Natural killer cell (primary cell): ENCODE measurements at regions not wholly inside any gene's neighbourhood (a gene's known extent, or its start where the extent isn't known, plus 50 kb on each side); places are given as distances from the start of the nearest gene placed in this dataset.

Experiments
- ATAC-seq, 3 donors: fragments of 150-1000 bp in 2 of 3; fragments of 200-7000 bp in 1 of 3; cut with Tn5 transposase; 1 replicate in 1 of 3; 2 replicates in 2 of 3; pipeline ENCODE4 v1.10.0; 2021; ENCODE audit warnings: mild to moderate bottlenecking in 2 of 3, moderate library complexity in 2 of 3
- DNase-seq, 2 donors: peaks; one replicate each; pipeline versions ENCODE4 v3.0.0 to v3.0.0-alpha.2; 2013 to 2021; ENCODE audit warnings: mixed read lengths in 1 of 2
- H3K27ac ChIP-seq: one replicate; pipeline ENCODE4 v1.5.1; 2013; ENCODE audit warnings: mild to moderate bottlenecking, low read length
- H3K27me3 ChIP-seq: one replicate; pipeline ENCODE4 v1.6.1; 2013; ENCODE audit warnings: low read length; ENCODE audit not compliant: control insufficient read depth, insufficient read depth
- H3K36me3 ChIP-seq: one replicate; pipeline ENCODE4 v1.6.1; 2013; ENCODE audit warnings: low read length; ENCODE audit not compliant: control insufficient read depth, insufficient read depth
- H3K4me1 ChIP-seq: one replicate; pipeline ENCODE4 v1.6.1; 2013; ENCODE audit warnings: low read length; ENCODE audit not compliant: control insufficient read depth, insufficient read depth
- H3K4me3 ChIP-seq: one replicate; pipeline ENCODE4 v1.5.1; 2013; ENCODE audit warnings: low read length
- H3K9me3 ChIP-seq: one replicate; pipeline ENCODE4 v1.6.1; 2013; ENCODE audit warnings: low read length; ENCODE audit not compliant: control insufficient read depth, insufficient read depth
- H3K27ac Mint-ChIP-seq, 2 donors: one replicate each; pipeline ENCODE4 v1.8.0; 2022; ENCODE audit warnings: mild to moderate bottlenecking in 2 of 2, mixed read lengths in 2 of 2, moderate library complexity in 1 of 2
- H3K27me3 Mint-ChIP-seq, 2 donors: one replicate each; pipeline ENCODE4 v1.8.0; 2022; ENCODE audit warnings: low read depth in 2 of 2, mixed read lengths in 2 of 2
- H3K36me3 Mint-ChIP-seq: one replicate; pipeline ENCODE4 v1.8.0; 2022; ENCODE audit warnings: mixed read lengths
- H3K4me1 Mint-ChIP-seq, 2 donors: one replicate each; pipeline ENCODE4 v1.8.0; 2022; ENCODE audit warnings: mixed read lengths in 2 of 2
- H3K4me3 Mint-ChIP-seq: one replicate; pipeline ENCODE4 v1.8.0; 2022; ENCODE audit warnings: mild to moderate bottlenecking, moderate library complexity, mixed read lengths
- H3K9me3 Mint-ChIP-seq, 2 donors: one replicate each; pipeline ENCODE4 v1.8.0; 2022; ENCODE audit warnings: mixed read lengths in 2 of 2
- WGBS: methylation state at CpG from one replicate; pipeline ENCODE4 v1.1.7; 2013; ENCODE audit warnings: missing lambda C conversion rate; ENCODE audit not compliant: insufficient coverage; 5-methylcytosine and 5-hydroxymethylcytosine counted together
- intact Hi-C: fragments of 100-400 bp; cut with micrococcal nuclease; formaldehyde crosslinking; loops from one replicate; pipeline ENCODE4 v1.14.2; 2022
- TF ChIP-seq, protein P1 (sequence below): fragments of 200-600 bp; IDR thresholded peaks from one replicate; pipeline ENCODE4 v1.8.0; 2022; ENCODE audit warnings: antibody characterized with exemption

- no peak overlapping the region for H3K4me3 Mint-ChIP-seq
- DNase-seq: no peak
- Histone ChIP-seq H3K4me1 (no peaks in the 10 kb centered on the region), H3K27me3 (no peaks in the 10 kb centered on the region), H3K36me3 (no peaks in the 10 kb centered on the region), H3K9me3 (no peaks in the 10 kb centered on the region), H3K4me3 (no peak overlapping the region), H3K27ac (no peak overlapping the region)
- H3K27me3 Mint-ChIP-seq: no peaks in the 10 kb centered on the region
- WGBS: 57% methylated on average over 1 of the region's 1 CpG
- no peaks in the 10 kb centered on the region for H3K4me1 Mint-ChIP-seq
- TF ChIP-seq, protein P1, sequence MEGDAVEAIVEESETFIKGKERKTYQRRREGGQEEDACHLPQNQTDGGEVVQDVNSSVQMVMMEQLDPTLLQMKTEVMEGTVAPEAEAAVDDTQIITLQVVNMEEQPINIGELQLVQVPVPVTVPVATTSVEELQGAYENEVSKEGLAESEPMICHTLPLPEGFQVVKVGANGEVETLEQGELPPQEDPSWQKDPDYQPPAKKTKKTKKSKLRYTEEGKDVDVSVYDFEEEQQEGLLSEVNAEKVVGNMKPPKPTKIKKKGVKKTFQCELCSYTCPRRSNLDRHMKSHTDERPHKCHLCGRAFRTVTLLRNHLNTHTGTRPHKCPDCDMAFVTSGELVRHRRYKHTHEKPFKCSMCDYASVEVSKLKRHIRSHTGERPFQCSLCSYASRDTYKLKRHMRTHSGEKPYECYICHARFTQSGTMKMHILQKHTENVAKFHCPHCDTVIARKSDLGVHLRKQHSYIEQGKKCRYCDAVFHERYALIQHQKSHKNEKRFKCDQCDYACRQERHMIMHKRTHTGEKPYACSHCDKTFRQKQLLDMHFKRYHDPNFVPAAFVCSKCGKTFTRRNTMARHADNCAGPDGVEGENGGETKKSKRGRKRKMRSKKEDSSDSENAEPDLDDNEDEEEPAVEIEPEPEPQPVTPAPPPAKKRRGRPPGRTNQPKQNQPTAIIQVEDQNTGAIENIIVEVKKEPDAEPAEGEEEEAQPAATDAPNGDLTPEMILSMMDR: no peak
- no peak for ATAC-seq
- peaks cover 9% of the 10 kb centered on the region for H3K36me3 Mint-ChIP-seq
- H3K27ac Mint-ChIP-seq: no peak overlapping the region
- intact Hi-C loops: no loop called here
- H3K9me3 Mint-ChIP-seq: peaks cover 5 to 7% of the 10 kb centered on the region in 2 donors
Measured at GRCh38 chr6:22657352-22657980, 88.1 kb downstream of the HDGFL1 start.

- no peaks in the 10 kb centered on the region for H3K27me3 Mint-ChIP-seq
- H3K4me1 ChIP-seq: no peaks in the 10 kb centered on the region
- ATAC-seq (no peak), DNase-seq (no peak)
- H3K4me3 Mint-ChIP-seq: no peak overlapping the region
- H3K27me3 ChIP-seq: no peaks in the 10 kb centered on the region
- no peak overlapping the region for H3K4me3 ChIP-seq
- 85% methylated on average over 2 of the region's 2 CpGs for WGBS
- H3K9me3 Mint-ChIP-seq: peaks cover 10 to 13% of the 10 kb centered on the region in 2 donors
- H3K4me1 Mint-ChIP-seq: no peaks in the 10 kb centered on the region
- intact Hi-C loops: no loop called here
- no peaks in the 10 kb centered on the region for H3K36me3 ChIP-seq
- TF ChIP-seq, protein P1: no peak
- no peak overlapping the region for H3K27ac ChIP-seq
- peaks cover 9% of the 10 kb centered on the region for H3K36me3 Mint-ChIP-seq
- H3K9me3 ChIP-seq: no peaks in the 10 kb centered on the region
- no peak overlapping the region for H3K27ac Mint-ChIP-seq
Measured at GRCh38 chr6:22658183-22658582, 88.8 kb downstream of the HDGFL1 start.

GRCh38 chr6:22658934-22659333, 89.6 kb downstream of the HDGFL1 start:
- Histone ChIP-seq H3K4me1 (no peaks in the 10 kb centered on the region), H3K9me3 (no peaks in the 10 kb centered on the region), H3K36me3 (no peaks in the 10 kb centered on the region), H3K27ac (no peak overlapping the region), H3K4me3 (no peak overlapping the region), H3K27me3 (no peaks in the 10 kb centered on the region)
- Mint-ChIP-seq H3K36me3 (peaks cover 9% of the 10 kb centered on the region), H3K4me3 (no peak overlapping the region), H3K9me3 (peaks cover 10 to 13% of the 10 kb centered on the region in 2 donors), H3K27ac (no peak overlapping the region), H3K4me1 (no peaks in the 10 kb centered on the region), H3K27me3 (no peaks in the 10 kb centered on the region)
- ATAC-seq (no peak), DNase-seq (no peak)
- TF ChIP-seq, protein P1: no peak
- WGBS: 25% methylated on average over 1 of the region's 1 CpG
- intact Hi-C loops: no loop called here

GRCh38 chr6:22664968-22665367, 95.6 kb downstream of the HDGFL1 start:
- Histone ChIP-seq H3K9me3 (no peaks in the 10 kb centered on the region), H3K4me1 (no peaks in the 10 kb centered on the region), H3K27ac (no peak overlapping the region), H3K27me3 (no peaks in the 10 kb centered on the region), H3K36me3 (no peaks in the 10 kb centered on the region), H3K4me3 (no peak overlapping the region)
- Mint-ChIP-seq H3K27ac (no peak overlapping the region), H3K36me3 (peaks cover 9% of the 10 kb centered on the region), H3K4me3 (no peak overlapping the region), H3K9me3 (peaks cover 20 to 24% of the 10 kb centered on the region in 2 donors), H3K4me1 (no peaks in the 10 kb centered on the region), H3K27me3 (no peaks in the 10 kb centered on the region)
- WGBS: 88% methylated on average over 2 of the region's 2 CpGs
- intact Hi-C loops: no loop called here
- ATAC-seq (no peak), DNase-seq (no peak)
- TF ChIP-seq, protein P1: no peak
